ENCODE measurements at regions not wholly inside any gene's neighbourhood (a gene's known extent, or its start where the extent isn't known, plus 50 kb on each side); places are given as distances from the start of the nearest gene placed in this dataset.

DNA sequence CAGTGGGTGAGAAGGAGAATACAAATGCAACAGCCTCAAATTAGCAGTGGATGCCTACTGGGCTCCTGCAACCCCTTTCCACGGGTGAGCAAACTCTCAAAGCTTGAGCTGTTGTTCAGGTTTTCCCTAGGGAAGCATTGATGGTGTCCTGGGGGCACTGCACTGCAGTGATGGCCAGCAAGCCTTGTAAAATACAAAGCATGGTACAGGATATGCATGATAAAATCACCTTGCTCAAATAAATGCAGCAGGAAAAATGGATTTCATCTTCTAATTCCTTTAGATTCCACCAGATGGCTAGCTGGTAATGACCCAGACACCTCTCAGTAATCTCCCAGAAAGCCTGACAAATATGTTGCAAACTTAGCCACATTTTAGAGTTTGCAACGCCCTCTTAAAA, 698.2 kb downstream of the TRIB2 start:
- Histone ChIP-seq H3K36me3 (ENCODE audit: control insufficient read depth, insufficient read depth, low read length) (no peaks in the 10 kb centered on the region), H2AFZ (ENCODE audit: low read depth, low read length) (no peak overlapping the region), H4K20me1 (replicated peaks; ENCODE audit: control insufficient read depth, insufficient read depth, low read length) (no peaks in the 10 kb centered on the region), H3K79me2 (ENCODE audit: control insufficient read depth, insufficient read depth, low read length) (no peaks in the 10 kb centered on the region), H3K9ac (ENCODE audit: insufficient read depth in 1 of 2, low read depth in 2 of 2, low read length in 2 of 2) (no peak overlapping the region), H3K9me1 (ENCODE audit: control insufficient read depth, insufficient read depth, low read length) (no peaks in the 10 kb centered on the region), H3K4me1 (replicated peaks in 1 of 2; ENCODE audit: control insufficient read depth in 2 of 2, insufficient read depth in 2 of 2, low read length in 2 of 2) (no peaks in the 10 kb centered on the region), H3K4me2 (ENCODE audit: insufficient read depth, low read length) (no peak overlapping the region), H3K9me3 (replicated peaks; ENCODE audit: control insufficient read depth, insufficient read depth, low read depth, low read length) (no peaks in the 10 kb centered on the region), H3K27me3 (ENCODE audit: control insufficient read depth in 2 of 2, insufficient read depth in 2 of 2, low read length in 2 of 2) (no peaks in the 10 kb centered on the region), H3K27ac (ENCODE audit: extremely low read depth, low read depth, low read length) (no peak overlapping the region), H3K4me3 (no peak overlapping the region)
- ChIA-PET POLR2A (no interaction called here), CTCF (ENCODE audit: low intra/inter-chr PET ratio) (no interaction called here)
- ATAC-seq (no peak), DNase-seq (ENCODE audit: extremely low read depth in 1 of 4, low spot score in 3 of 4) (no peak), FAIRE-seq (no peak)
- in situ Hi-C loops (cut with MboI) (no loop called here), intact Hi-C loops (cut with micrococcal nuclease) (no loop called here)
- 4% methylated on average over 2 of the region's 2 CpGs for WGBS (ENCODE audit: insufficient coverage, low coverage, missing lambda C conversion rate)
- no TSS peak for BruUV-seq (replicated peaks)
- TF ChIP-seq TAL1 (IDR thresholded peaks at IDR 0.05), result no peak
- TF ChIP-seq, protein P1, sequence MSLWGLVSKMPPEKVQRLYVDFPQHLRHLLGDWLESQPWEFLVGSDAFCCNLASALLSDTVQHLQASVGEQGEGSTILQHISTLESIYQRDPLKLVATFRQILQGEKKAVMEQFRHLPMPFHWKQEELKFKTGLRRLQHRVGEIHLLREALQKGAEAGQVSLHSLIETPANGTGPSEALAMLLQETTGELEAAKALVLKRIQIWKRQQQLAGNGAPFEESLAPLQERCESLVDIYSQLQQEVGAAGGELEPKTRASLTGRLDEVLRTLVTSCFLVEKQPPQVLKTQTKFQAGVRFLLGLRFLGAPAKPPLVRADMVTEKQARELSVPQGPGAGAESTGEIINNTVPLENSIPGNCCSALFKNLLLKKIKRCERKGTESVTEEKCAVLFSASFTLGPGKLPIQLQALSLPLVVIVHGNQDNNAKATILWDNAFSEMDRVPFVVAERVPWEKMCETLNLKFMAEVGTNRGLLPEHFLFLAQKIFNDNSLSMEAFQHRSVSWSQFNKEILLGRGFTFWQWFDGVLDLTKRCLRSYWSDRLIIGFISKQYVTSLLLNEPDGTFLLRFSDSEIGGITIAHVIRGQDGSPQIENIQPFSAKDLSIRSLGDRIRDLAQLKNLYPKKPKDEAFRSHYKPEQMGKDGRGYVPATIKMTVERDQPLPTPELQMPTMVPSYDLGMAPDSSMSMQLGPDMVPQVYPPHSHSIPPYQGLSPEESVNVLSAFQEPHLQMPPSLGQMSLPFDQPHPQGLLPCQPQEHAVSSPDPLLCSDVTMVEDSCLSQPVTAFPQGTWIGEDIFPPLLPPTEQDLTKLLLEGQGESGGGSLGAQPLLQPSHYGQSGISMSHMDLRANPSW (CRISPR knock-in tag; IDR thresholded peaks at IDR 0.05), result no peak

DNA sequence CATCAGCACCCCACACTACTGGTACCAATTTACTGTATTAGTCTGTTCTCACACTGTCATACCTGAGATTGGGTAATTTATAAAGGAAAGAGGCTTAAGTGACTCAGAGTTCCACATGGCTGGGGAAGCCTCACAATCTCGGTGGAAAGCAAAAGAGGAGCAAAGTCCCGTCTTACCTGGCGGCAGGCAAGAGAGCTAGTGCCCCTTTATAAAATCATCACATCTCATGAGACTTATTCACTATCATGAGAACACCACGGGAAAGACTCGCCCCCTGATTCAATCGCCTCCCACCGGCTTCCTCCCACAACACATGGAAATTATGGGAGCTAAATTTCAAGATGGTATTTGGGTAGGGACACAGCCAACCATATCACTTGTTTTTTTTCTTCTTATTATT, 717.2 kb downstream of the TRIB2 start:
- H3K4me1 ChIP-seq (replicated peaks in 1 of 2; ENCODE audit: control insufficient read depth in 2 of 2, insufficient read depth in 2 of 2, low read length in 2 of 2), result no peaks in the 10 kb centered on the region
- no peak overlapping the region for H3K4me2 ChIP-seq (ENCODE audit: insufficient read depth, low read length)
- peaks cover 2% of the 10 kb centered on the region; the same call in 1 of the 2 replicates for H3K9me3 ChIP-seq (replicated peaks; ENCODE audit: control insufficient read depth, insufficient read depth, low read depth, low read length)
- FAIRE-seq (no peak), DNase-seq (ENCODE audit: extremely low read depth in 1 of 4, low spot score in 3 of 4) (no peak), ATAC-seq (no peak)
- WGBS (ENCODE audit: insufficient coverage, low coverage, missing lambda C conversion rate), result 0% methylated on average over 7 of the region's 7 CpGs
- no peaks in the 10 kb centered on the region for H3K36me3 ChIP-seq (ENCODE audit: control insufficient read depth, insufficient read depth, low read length)
- no peak overlapping the region for H3K27ac ChIP-seq (ENCODE audit: extremely low read depth, low read depth, low read length)
- no peaks in the 10 kb centered on the region for H4K20me1 ChIP-seq (replicated peaks; ENCODE audit: control insufficient read depth, insufficient read depth, low read length)
- no peaks in the 10 kb centered on the region for H3K79me2 ChIP-seq (ENCODE audit: control insufficient read depth, insufficient read depth, low read length)
- no peak overlapping the region for H2AFZ ChIP-seq (ENCODE audit: low read depth, low read length)
- POLR2A ChIA-PET, result no interaction called here
- H3K27me3 ChIP-seq (ENCODE audit: control insufficient read depth in 2 of 2, insufficient read depth in 2 of 2, low read length in 2 of 2), result no peaks in the 10 kb centered on the region
- in situ Hi-C loops (cut with MboI) (no loop called here), intact Hi-C loops (cut with micrococcal nuclease) (no loop called here)
- H3K9ac ChIP-seq (ENCODE audit: insufficient read depth in 1 of 2, low read depth in 2 of 2, low read length in 2 of 2), result no peak overlapping the region
- H3K4me3 ChIP-seq, result no peak overlapping the region
- no TSS peak for BruUV-seq (replicated peaks)
- no peaks in the 10 kb centered on the region for H3K9me1 ChIP-seq (ENCODE audit: control insufficient read depth, insufficient read depth, low read length)
- CTCF ChIA-PET (ENCODE audit: low intra/inter-chr PET ratio), result no interaction called here
- TF ChIP-seq PURB (CRISPR knock-in tag; IDR thresholded peaks at IDR 0.05; ENCODE audit: low read depth), result no peak
- TF ChIP-seq SIX5 (IDR thresholded peaks at IDR 0.05; ENCODE audit: borderline replicate concordance in 1 of 2, insufficient read depth in 1 of 2, low read depth in 1 of 2, low read length in 2 of 2), result no peak
- TF ChIP-seq, protein P2, sequence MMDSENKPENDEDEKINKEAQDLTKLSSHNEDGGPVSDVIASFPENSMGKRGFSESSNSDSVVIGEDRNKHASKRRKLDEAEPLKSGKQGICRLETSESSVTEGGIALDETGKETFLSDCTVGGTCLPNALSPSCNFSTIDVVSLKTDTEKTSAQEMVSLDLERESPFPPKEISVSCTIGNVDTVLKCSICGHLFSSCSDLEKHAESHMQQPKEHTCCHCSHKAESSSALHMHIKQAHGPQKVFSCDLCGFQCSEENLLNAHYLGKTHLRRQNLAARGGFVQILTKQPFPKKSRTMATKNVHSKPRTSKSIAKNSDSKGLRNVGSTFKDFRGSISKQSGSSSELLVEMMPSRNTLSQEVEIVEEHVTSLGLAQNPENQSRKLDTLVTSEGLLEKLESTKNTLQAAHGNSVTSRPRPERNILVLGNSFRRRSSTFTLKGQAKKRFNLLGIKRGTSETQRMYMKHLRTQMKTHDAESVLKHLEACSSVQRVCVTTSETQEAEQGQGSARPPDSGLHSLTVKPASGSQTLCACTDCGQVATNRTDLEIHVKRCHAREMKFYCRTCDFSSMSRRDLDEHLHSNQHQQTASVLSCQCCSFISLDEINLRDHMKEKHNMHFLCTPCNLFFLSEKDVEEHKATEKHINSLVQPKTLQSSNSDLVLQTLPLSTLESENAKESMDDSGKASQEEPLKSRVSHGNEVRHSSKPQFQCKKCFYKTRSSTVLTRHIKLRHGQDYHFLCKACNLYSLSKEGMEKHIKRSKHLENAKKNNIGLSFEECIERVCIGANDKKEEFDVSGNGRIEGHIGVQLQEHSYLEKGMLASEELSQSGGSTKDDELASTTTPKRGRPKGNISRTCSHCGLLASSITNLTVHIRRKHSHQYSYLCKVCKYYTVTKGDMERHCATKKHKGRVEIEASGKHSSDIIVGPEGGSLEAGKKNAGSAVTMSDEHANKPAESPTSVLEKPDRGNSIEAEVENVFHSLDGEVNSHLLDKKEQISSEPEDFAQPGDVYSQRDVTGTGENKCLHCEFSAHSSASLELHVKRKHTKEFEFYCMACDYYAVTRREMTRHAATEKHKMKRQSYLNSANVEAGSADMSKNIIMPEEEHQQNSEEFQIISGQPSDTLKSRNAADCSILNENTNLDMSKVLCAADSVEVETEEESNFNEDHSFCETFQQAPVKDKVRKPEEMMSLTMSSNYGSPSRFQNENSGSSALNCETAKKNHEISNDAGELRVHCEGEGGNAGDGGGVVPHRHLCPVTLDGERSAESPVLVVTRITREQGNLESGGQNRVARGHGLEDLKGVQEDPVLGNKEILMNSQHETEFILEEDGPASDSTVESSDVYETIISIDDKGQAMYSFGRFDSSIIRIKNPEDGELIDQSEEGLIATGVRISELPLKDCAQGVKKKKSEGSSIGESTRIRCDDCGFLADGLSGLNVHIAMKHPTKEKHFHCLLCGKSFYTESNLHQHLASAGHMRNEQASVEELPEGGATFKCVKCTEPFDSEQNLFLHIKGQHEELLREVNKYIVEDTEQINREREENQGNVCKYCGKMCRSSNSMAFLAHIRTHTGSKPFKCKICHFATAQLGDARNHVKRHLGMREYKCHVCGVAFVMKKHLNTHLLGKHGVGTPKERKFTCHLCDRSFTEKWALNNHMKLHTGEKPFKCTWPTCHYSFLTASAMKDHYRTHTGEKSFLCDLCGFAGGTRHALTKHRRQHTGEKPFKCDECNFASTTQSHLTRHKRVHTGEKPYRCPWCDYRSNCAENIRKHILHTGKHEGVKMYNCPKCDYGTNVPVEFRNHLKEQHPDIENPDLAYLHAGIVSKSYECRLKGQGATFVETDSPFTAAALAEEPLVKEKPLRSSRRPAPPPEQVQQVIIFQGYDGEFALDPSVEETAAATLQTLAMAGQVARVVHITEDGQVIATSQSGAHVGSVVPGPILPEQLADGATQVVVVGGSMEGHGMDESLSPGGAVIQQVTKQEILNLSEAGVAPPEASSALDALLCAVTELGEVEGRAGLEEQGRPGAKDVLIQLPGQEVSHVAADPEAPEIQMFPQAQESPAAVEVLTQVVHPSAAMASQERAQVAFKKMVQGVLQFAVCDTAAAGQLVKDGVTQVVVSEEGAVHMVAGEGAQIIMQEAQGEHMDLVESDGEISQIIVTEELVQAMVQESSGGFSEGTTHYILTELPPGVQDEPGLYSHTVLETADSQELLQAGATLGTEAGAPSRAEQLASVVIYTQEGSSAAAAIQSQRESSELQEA (IDR thresholded peaks at IDR 0.05; ENCODE audit: low read depth), result no peak
